Ascending aorta (tissue), 2 donors: ENCODE measurements at regions not wholly inside any gene's neighbourhood (a gene's known extent, or its start where the extent isn't known, plus 50 kb on each side); places are given as distances from the start of the nearest gene placed in this dataset.

Experiments used
- DNase-seq, 2 donors: peaks; one replicate each; pipeline ENCODE4 v3.0.0-alpha.2; 2019; ENCODE audit warnings: low spot score in 2 of 2
- H3K27ac ChIP-seq, 2 donors: fragments of 200-600 bp; sonication (generic); one replicate each; pipeline ENCODE4 v1.5.1; 2016 to 2017; ENCODE audit warnings: mild to moderate bottlenecking in 1 of 2
- H3K27me3 ChIP-seq: fragments of 200-600 bp; sonication (generic); one replicate; pipeline ENCODE4 v1.5.1; 2017
- H3K36me3 ChIP-seq, 2 donors: fragments of 200-600 bp; sonication (generic); one replicate each; pipeline ENCODE4 v1.5.1; 2016
- H3K4me1 ChIP-seq, 2 donors: fragments of 200-600 bp; sonication (generic); one replicate each; pipeline ENCODE4 v1.5.1; 2016 to 2017; ENCODE audit warnings: mild to moderate bottlenecking in 1 of 2
- H3K4me3 ChIP-seq, 2 donors: fragments of 200-600 bp; sonication (generic); one replicate each; pipeline ENCODE4 v1.5.1; 2016 to 2017; ENCODE audit warnings: mild to moderate bottlenecking in 1 of 2
- H3K9me3 ChIP-seq, 2 donors: fragments of 200-600 bp; sonication (generic); one replicate each; pipeline ENCODE4 v1.5.1; 2016
- CTCF ChIP-seq, 3 experiments: fragments of 200-600 bp in 2 of 3; fragments of 450-650 bp in 1 of 3; sonication (generic) in 2 of 3; IDR thresholded peaks; one replicate each; pipeline ENCODE4 v1.5.1; 2016 to 2019; ENCODE audit warnings: antibody characterized with exemption in 3 of 3, mild to moderate bottlenecking in 1 of 3, moderate library complexity in 1 of 3
- intact Hi-C: fragments of 100-400 bp; cut with DNase I; formaldehyde crosslinking; loops from one replicate; pipeline ENCODE4 v1.15.1; 2023

DNA sequence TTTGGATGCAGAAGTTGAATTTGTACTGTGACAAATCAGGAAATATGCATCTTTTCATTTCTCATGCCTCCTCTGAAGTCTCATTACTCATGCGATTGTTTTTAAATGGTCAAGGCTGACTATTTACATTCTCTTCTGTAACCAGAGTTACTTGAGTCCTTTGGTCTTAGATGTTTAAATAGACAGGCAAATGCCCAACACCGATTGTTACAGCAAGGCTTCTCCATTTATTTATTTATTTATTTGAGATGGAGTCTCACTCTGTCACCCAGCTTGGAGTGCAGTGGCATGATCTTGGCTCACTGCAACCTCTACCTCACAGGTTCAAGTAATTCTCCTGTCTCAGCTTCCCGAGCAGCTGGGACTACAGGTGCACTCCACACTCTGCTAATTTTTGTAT lies 72.7 kb upstream of the SLC28A3 start:
- no peaks in the 10 kb centered on the region for H3K4me1 ChIP-seq
- intact Hi-C loops, result no loop called here
- no peaks in the 10 kb centered on the region for H3K9me3 ChIP-seq
- TF ChIP-seq CTCF (IDR thresholded peaks at IDR 0.05), result no peak
- DNase-seq, result no peak
- H3K27ac ChIP-seq, result no peak overlapping the region
- no peaks in the 10 kb centered on the region for H3K36me3 ChIP-seq
- H3K27me3 ChIP-seq, result no peaks in the 10 kb centered on the region
- no peak overlapping the region for H3K4me3 ChIP-seq

GRCh38 chr9:84419031-84419602 lies 78.6 kb upstream of the SLC28A3 start:
- intact Hi-C loops, result no loop called here
- H3K27ac ChIP-seq, result no peak overlapping the region
- no peak overlapping the region for H3K4me3 ChIP-seq
- no peaks in the 10 kb centered on the region for H3K36me3 ChIP-seq
- no peaks in the 10 kb centered on the region for H3K4me1 ChIP-seq
- no peak for TF ChIP-seq CTCF (IDR thresholded peaks at IDR 0.05)
- H3K9me3 ChIP-seq, result peaks cover 0 to 4% of the 10 kb centered on the region in 2 donors
- no peaks in the 10 kb centered on the region for H3K27me3 ChIP-seq
- no peak for DNase-seq

DNA sequence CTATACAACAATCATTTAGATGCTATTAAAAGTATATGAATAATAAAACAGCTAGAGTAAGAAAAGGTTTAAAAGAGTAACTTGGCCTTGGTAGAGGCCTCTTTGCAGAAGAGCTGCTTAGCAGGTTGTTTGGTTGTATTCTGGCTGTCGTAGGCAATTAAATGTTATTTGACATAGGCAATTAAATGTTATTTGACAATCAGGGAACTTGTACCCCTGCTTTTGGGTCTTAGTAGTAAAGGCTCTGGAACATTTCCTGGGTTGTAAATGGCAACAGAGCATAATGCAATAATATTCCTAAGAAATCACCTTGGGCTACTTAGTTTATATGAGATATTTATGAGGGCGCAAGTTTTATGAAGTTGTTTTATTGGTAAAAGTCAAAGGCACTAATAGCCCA lies 84.4 kb upstream of the SLC28A3 start:
- TF ChIP-seq CTCF (IDR thresholded peaks at IDR 0.05), result no peak
- no peak overlapping the region for H3K27ac ChIP-seq
- no peak overlapping the region for H3K4me3 ChIP-seq
- no peaks in the 10 kb centered on the region for H3K36me3 ChIP-seq
- no peaks in the 10 kb centered on the region for H3K27me3 ChIP-seq
- no peaks in the 10 kb centered on the region for H3K4me1 ChIP-seq
- no peak for DNase-seq
- intact Hi-C loops, result no loop called here
- H3K9me3 ChIP-seq, result peaks cover 0 to 4% of the 10 kb centered on the region in 2 donors

- H3K27ac ChIP-seq, result no peak overlapping the region
Measured at GRCh38 chr9:84432746-84433145, 92.2 kb upstream of the SLC28A3 start.

DNA sequence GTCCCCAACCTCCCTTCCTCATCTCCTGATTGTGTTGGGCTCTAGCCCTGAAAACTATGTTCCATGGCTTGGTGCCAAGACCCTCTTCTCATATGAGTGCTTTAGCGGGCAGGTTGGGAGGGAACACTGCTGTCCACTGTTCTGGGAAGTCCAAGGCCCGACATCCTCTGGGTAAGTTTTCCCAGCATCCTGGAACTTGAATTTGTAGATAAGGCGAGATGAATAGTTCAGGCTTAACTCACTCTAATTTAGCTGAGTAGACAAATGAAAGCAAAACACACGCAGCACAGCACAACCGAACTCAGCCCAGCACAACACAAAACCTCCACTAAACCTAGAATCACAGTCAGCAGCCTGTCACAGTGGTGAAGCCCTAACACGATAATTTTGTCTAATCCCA lies 95.3 kb upstream of the SLC28A3 start:
- H3K27ac ChIP-seq, result no peak overlapping the region
- no peak for DNase-seq
- H3K27me3 ChIP-seq, result no peaks in the 10 kb centered on the region
- H3K4me1 ChIP-seq, result no peaks in the 10 kb centered on the region
- intact Hi-C loops, result no loop called here
- no peak overlapping the region for H3K4me3 ChIP-seq
- no peak for TF ChIP-seq CTCF (IDR thresholded peaks at IDR 0.05)
- H3K9me3 ChIP-seq, result no peaks in the 10 kb centered on the region
- no peaks in the 10 kb centered on the region for H3K36me3 ChIP-seq

More at GRCh38 chr9:84432746-84433145, 92.2 kb upstream of the SLC28A3 start:
- intact Hi-C loops, result no loop called here
- TF ChIP-seq CTCF (IDR thresholded peaks at IDR 0.05), result no peak
- DNase-seq, result no peak
- Histone ChIP-seq H3K9me3 (no peaks in the 10 kb centered on the region), H3K36me3 (no peaks in the 10 kb centered on the region), H3K4me1 (no peaks in the 10 kb centered on the region), H3K4me3 (no peak overlapping the region), H3K27me3 (no peaks in the 10 kb centered on the region)
